Glomerular visceral epithelial cell (primary cell): ENCODE measurements at regions not wholly inside any gene's neighbourhood (a gene's known extent, or its start where the extent isn't known, plus 50 kb on each side); places are given as distances from the start of the nearest gene placed in this dataset.

ENCODE experiments used
- DNase-seq: peaks from one replicate; pipeline ENCODE4 v3.0.0-alpha.2; 2016; ENCODE audit errors: extremely low spot score

- DNase-seq: no peak
Measured at GRCh38 chr5:145204743-145205142, 630.4 kb downstream of the PRELID2 start.

- DNase-seq: no peak
Measured at GRCh38 chr5:145203193-145203592, 631.9 kb downstream of the PRELID2 start.

- no peak for DNase-seq
Measured at GRCh38 chr5:145198525-145199260, 636.4 kb downstream of the PRELID2 start.

DNA sequence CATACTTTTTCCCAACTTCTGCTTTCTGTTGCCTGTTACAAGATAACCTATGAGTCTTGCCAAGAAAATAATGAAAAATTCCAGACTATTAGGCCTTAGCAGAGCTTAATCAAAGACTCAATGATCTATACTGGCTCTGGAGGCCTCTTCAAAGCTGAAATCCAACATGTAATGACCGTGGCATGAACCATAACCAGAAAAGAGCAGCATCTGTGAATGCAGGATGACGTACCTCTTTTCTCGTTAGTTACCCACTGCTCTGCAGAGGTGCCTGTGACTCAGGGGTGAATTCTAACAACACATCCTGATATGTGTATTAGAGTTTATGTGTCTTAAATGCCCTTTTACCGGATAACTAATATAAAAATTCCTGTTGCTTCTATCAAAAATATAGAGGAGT is 645.4 kb downstream of the PRELID2 start:
- DNase-seq: no peak

GRCh38 chr5:145180371-145180770 is 654.8 kb downstream of the PRELID2 start:
- no peak for DNase-seq

DNA sequence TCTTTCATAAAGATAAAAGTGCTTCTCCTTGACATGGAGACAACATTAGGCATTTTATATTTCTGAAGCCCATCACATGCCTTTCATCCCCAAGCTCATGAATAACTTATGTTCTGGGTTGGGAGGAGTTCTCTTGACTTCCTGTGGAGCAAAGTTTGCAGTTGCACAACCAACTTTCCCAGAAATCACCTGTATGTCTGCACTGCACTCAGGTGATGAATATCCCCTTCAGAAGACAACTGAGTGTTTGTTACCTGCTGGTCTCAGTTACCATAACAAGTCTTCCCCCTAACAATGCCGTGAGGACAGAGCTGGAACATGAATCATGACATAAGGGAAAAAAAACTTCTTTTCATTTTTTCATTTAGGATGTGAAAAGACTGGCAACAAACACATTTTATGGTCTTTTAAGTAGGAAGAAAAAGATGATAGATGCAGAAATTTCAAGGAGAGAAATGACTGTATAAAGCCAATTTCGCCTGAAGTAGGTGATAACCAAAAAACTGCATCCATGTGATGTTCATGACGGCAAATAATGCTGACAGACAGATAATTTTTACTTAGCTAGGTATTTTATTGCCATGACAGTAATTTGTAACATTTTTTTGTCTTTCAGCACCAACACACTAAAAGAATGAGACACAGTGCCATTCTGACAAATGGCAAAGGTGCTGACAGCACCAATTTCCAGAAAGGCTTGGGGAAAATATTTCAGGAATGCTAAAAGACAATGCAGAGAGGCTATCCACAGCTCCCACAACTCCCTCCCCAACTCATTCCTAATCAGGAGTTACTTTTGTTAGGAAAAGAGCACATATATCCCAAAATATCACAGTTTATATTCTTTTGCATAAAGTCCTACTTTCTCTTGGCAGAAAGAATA is 656.3 kb downstream of the PRELID2 start:
- DNase-seq: no peak

GRCh38 chr5:145176041-145176440 is 659.1 kb downstream of the PRELID2 start:
- DNase-seq: no peak

GRCh38 chr5:145166110-145166509 is 669.0 kb downstream of the PRELID2 start:
- DNase-seq: no peak

- no peak for DNase-seq
Measured at GRCh38 chr5:145163876-145164275, 671.3 kb downstream of the PRELID2 start.

DNA sequence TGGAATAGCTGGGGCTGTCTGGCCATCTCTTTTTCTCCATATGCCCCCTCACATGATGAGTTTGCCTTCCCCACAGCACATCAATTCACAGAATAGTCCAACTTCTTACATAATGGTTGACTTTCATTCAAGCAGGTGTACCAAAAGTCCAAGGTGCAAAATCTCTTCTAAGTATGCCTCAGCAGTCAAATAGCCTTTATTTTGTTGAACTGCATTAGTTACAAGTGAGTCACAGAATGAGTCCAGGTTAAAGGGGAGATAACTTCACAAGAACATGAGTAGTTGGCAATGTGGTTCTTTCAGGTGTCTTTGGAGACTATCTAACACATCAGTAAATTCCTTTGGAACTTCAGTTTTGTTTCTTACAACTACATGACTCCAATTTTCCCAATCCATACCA is 672.5 kb downstream of the PRELID2 start:
- DNase-seq: no peak

- DNase-seq: no peak
Measured at GRCh38 chr5:145161391-145161790, 673.8 kb downstream of the PRELID2 start.

DNA sequence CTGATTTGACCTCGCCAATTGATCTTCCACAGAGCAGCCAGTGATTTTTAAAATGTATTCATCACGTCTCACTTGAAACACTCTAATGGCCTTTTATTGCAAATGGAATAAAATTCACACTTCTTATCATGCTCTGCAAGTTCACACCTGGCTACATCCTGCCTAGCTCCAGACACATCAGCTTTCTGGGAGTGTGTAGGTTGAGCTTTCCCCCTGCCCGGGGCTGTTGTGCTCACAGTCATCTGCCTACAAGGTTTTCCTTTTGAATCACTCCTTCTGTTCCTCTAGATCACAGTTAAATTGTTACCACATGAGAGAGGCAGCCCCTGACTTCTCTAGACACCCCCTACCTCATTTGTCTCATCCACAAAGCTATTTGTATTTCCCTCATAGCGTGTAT is 674.5 kb downstream of the PRELID2 start:
- no peak for DNase-seq

DNA sequence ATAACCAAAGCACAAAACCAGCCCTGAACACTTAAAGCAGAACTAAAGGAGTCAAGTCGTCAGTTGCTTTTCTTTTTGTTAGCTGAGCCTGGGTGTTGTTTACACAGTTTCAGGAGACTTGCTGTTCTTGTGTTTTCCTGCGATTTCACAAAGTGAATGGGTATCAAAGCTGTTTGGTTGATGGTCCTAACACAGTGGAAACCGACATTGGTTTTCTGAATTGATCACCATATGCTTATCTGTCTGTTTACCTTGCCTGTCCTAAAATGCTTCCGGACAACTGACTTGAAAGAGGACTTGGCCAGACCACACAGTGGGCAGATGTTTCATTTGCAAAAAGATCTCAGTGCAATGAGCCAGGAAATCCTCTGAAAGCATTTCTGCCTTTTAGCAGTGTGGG is 676.4 kb downstream of the PRELID2 start:
- no peak for DNase-seq

GRCh38 chr5:145157841-145158240 is 677.3 kb downstream of the PRELID2 start:
- DNase-seq: no peak

DNA sequence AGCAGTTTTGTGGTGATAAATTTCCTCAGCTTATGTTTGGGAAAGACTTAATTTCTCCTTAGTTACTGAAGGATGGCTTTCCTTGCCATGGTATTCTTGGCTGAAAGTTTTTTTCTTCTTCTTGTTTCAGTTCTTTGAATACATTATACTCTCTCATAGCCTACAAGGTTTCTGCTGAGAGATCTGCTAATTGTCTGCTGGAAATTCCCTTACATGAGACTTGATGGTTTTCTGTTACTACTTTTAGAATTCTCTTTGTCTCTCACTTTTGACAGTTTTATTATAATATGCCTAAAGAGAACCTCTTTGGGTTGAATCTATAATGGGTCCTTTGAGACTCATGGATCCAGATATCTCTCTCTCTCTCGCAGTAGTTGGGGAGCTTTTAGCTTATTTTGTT is 693.6 kb downstream of the PRELID2 start:
- DNase-seq: no peak

DNA sequence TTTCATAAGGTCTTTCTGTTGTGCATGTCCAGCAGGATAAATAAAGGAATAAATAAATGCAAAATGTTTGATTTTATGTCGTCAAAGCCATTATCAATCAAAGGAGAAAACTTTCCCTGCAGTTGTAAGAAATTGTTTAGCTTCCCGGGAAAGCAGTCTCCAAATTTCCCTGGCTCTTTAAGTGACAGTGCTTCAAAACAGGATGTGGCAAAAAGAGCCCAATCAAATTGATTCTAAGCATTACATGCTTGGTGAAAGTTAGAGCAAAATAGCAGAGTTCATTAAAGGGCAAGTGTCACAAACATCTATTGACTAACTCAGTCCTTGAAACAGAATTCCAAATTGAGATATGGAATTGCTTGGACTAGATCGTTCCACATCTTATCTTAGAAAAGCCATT is 704.1 kb downstream of the PRELID2 start:
- no peak for DNase-seq

DNA sequence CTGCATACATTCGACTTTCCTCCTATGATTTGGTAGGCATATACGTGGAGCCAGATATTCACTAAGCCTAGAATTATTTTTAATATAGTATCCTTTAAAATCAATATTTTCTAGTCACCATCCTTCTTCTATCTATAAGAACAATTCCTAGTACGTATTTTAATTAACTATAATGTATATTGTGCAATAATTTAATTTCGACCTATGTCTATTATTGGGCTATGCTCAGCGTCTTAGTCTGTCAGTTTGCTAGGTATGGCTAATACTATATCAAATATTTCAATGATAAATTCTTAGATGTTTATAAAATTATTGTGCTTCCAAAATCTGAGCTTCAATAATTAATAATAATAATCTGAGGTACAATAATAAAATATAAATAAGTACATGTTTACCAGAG is 705.3 kb downstream of the PRELID2 start:
- DNase-seq: no peak

GRCh38 chr5:145124806-145125205 is 710.3 kb downstream of the PRELID2 start:
- DNase-seq: no peak

DNA sequence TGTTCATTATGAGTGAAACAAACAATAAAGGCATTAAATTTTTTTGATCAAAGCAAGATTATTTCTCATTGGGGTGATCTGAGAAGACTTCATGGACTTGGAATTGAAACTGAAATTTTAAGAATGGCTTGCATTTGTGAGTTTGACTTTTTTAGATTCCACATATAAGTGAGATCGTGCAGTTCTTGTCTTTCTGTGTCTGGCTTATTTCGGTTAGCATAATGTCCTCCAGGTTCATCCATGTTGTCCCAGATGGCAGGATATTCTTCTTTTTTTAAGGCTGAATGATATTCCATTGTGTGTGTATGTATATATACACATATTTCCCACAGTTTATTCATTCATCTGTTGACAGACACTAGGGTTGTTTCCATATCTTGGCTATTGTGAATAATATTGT is 716.5 kb downstream of the PRELID2 start:
- DNase-seq: no peak

DNA sequence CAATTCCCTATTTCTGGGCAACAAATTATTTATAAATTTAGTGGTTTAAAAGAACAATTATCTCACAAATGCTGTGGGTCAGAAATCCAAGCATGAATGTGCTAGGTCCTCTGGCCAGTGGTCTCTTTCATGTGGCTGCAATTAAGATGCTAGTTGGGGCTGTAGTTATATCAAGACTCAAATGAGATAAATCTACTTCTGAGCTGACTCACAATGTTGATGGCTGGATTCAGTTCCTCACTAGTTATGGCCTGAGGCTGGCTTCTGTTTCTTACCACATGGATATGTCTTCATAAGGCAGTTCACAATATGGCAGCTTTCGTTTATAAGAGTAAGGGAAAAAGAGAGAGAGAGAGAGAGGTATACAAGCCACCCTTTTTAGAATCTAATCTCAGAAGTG is 717.0 kb downstream of the PRELID2 start:
- DNase-seq: no peak

DNA sequence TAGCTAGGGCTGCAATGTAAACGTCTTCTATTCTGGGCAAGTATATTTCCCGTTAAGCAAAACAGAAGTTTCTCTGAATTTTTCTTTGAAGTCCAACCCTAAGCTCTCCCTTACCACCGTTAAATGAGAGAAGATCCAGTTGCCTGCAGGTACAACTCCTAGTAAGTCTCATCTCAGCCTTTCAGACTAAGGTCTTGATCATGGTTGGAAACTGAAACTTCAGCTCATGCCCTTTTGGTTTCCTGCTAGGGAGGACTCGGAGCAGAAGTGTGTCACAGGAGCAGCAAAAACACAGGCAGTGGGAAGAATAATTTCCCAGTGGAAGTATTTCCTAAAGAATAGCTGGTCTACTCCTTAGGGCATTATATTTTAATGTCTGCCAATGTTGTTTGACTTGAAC is 717.9 kb downstream of the PRELID2 start:
- no peak for DNase-seq

- no peak for DNase-seq
Measured at GRCh38 chr5:145111420-145111819, 723.7 kb downstream of the PRELID2 start.

- no peak for DNase-seq
Measured at GRCh38 chr5:145110834-145111233, 724.3 kb downstream of the PRELID2 start.
